H9 (cell line): ENCODE measurements at regions not wholly inside any gene's neighbourhood (a gene's known extent, or its start where the extent isn't known, plus 50 kb on each side); places are given as distances from the start of the nearest gene placed in this dataset.

ENCODE experiments used
- DNase-seq: peaks from one replicate; pipeline ENCODE4 v3.0.0-alpha.2; 2017
- H2AFZ ChIP-seq: one replicate; pipeline ENCODE4 v1.6.1; 2013; ENCODE audit warnings: mild to moderate bottlenecking, low read length, control low read depth, moderate library complexity
- H2AK5ac ChIP-seq: 2 replicates; pipeline ENCODE4 v1.6.1; 2013; ENCODE audit warnings: low read length, control low read depth, mixed read lengths; ENCODE audit not compliant: insufficient read length
- H2BK120ac ChIP-seq: one replicate; pipeline ENCODE4 v1.6.1; 2013; ENCODE audit warnings: low read depth, mild to moderate bottlenecking, low read length, control low read depth, inconsistent platforms; ENCODE audit not compliant: poor library complexity, severe bottlenecking
- H2BK12ac ChIP-seq: 2 replicates; pipeline ENCODE4 v1.6.1; 2013; ENCODE audit warnings: low read length, control low read depth, mixed read lengths, low read depth; ENCODE audit not compliant: insufficient read length
- H2BK15ac ChIP-seq: 2 replicates; pipeline ENCODE4 v1.6.1; 2013; ENCODE audit warnings: low read depth, low read length, control low read depth
- H2BK20ac ChIP-seq: one replicate; pipeline ENCODE4 v1.6.1; 2013; ENCODE audit warnings: low read depth, mild to moderate bottlenecking, low read length, control low read depth, inconsistent platforms; ENCODE audit not compliant: poor library complexity, severe bottlenecking
- H2BK5ac ChIP-seq: 2 replicates; pipeline ENCODE4 v1.6.1; 2013; ENCODE audit warnings: low read length, control low read depth, mixed read lengths; ENCODE audit not compliant: insufficient read length
- H3K14ac ChIP-seq: 2 replicates; pipeline ENCODE4 v1.6.1; 2013; ENCODE audit warnings: low read length, control low read depth; ENCODE audit not compliant: insufficient read depth
- H3K18ac ChIP-seq: 2 replicates; pipeline ENCODE4 v1.6.1; 2013; ENCODE audit warnings: low read depth, mild to moderate bottlenecking, mixed read lengths, low read length, control low read depth; ENCODE audit not compliant: insufficient read length
- H3K23ac ChIP-seq: 2 replicates; pipeline ENCODE4 v1.6.1; 2013; ENCODE audit warnings: low read length, control low read depth, mixed read lengths, low read depth; ENCODE audit not compliant: insufficient read length
- H3K23me2 ChIP-seq: 2 replicates; pipeline ENCODE4 v1.6.1; 2013; ENCODE audit warnings: low read depth, mild to moderate bottlenecking, mixed read lengths, low read length, control low read depth; ENCODE audit not compliant: insufficient read length, poor library complexity, severe bottlenecking
- H3K27ac ChIP-seq: 2 replicates; pipeline ENCODE4 v1.5.1; 2013; ENCODE audit warnings: low read length, control low read depth, mixed read lengths, low read depth; ENCODE audit not compliant: insufficient read length
- H3K27me3 ChIP-seq: 2 replicates; pipeline ENCODE4 v1.6.1; 2013; ENCODE audit warnings: low read length, control low read depth, inconsistent platforms; ENCODE audit not compliant: insufficient read depth
- H3K4ac ChIP-seq: 2 replicates; pipeline ENCODE4 v1.6.1; 2013; ENCODE audit warnings: low read depth, mild to moderate bottlenecking, control low read depth, inconsistent platforms, low read length, moderate library complexity
- H3K4me1 ChIP-seq: 2 replicates; pipeline ENCODE4 v1.6.1; 2013; ENCODE audit warnings: low read length, control low read depth, inconsistent platforms; ENCODE audit not compliant: insufficient read depth
- H3K4me2 ChIP-seq: 2 replicates; pipeline ENCODE4 v1.6.1; 2013; ENCODE audit warnings: low read length, control low read depth, mixed read lengths; ENCODE audit not compliant: insufficient read length, insufficient read depth
- H3K56ac ChIP-seq: 2 replicates; pipeline ENCODE4 v1.6.1; 2013; ENCODE audit warnings: low read depth, mild to moderate bottlenecking, mixed read lengths, low read length, control low read depth; ENCODE audit not compliant: insufficient read length
- H3K79me1 ChIP-seq: 2 replicates; pipeline ENCODE4 v1.6.1; 2013; ENCODE audit warnings: low read depth, mild to moderate bottlenecking, moderate library complexity, low read length, control low read depth, inconsistent platforms; ENCODE audit not compliant: insufficient read depth, poor library complexity, severe bottlenecking
- H3K79me2 ChIP-seq: 2 replicates; pipeline ENCODE4 v1.6.1; 2013; ENCODE audit warnings: low read length, control low read depth, inconsistent platforms; ENCODE audit not compliant: insufficient read depth
- H3K9ac ChIP-seq: 2 replicates; pipeline ENCODE4 v1.6.1; 2013; ENCODE audit warnings: low read length, control low read depth, mixed read lengths; ENCODE audit not compliant: insufficient read length; ENCODE audit errors: extremely low read depth
- H3K9me3 ChIP-seq: one replicate; pipeline ENCODE4 v1.6.1; 2013; ENCODE audit warnings: low read depth, low read length, inconsistent platforms; ENCODE audit not compliant: control insufficient read depth
- H3T11ph ChIP-seq: one replicate; pipeline ENCODE4 v1.6.1; 2013; ENCODE audit warnings: mild to moderate bottlenecking, low read length, control low read depth, inconsistent platforms
- H4K20me1 ChIP-seq: one replicate; pipeline ENCODE4 v1.6.1; 2013; ENCODE audit not compliant: control insufficient read depth, insufficient read length, insufficient read depth
- H4K5ac ChIP-seq: 2 replicates; pipeline ENCODE4 v1.6.1; 2013; ENCODE audit warnings: low read depth, mild to moderate bottlenecking, mixed read lengths, low read length, control low read depth; ENCODE audit not compliant: insufficient read length
- H4K8ac ChIP-seq: replicated peaks from 2 replicates; pipeline ENCODE4 v1.6.1; 2013; ENCODE audit warnings: low read length, control low read depth, mixed read lengths, low read depth; ENCODE audit not compliant: insufficient read length
- H4K91ac ChIP-seq: 2 replicates; pipeline ENCODE4 v1.6.1; 2013; ENCODE audit warnings: low read depth, mild to moderate bottlenecking, moderate library complexity, mixed read lengths, low read length, control low read depth; ENCODE audit not compliant: insufficient read length
- H3K27ac Mint-ChIP-seq, 3 experiments: 2 replicates in 2 of 3; 3 replicates in 1 of 3; pipeline ENCODE4 v1.8.0; 2020 to 2021; ENCODE audit warnings: mixed read lengths in 3 of 3, mild to moderate bottlenecking in 1 of 3, moderate library complexity in 1 of 3
- H3K27me3 Mint-ChIP-seq: 2 replicates; pipeline ENCODE4 v1.8.0; 2021; ENCODE audit warnings: low read depth, mild to moderate bottlenecking, moderate library complexity, mixed read lengths
- H3K36me3 Mint-ChIP-seq, 3 experiments: 2 replicates in 2 of 3; 3 replicates in 1 of 3; pipeline ENCODE4 v1.8.0; 2020 to 2021; ENCODE audit warnings: low read depth in 3 of 3, mixed read lengths in 3 of 3; ENCODE audit not compliant: insufficient read depth in 1 of 3
- H3K4me1 Mint-ChIP-seq, 2 experiments: 2 replicates each; pipeline ENCODE4 v1.8.0; 2020; ENCODE audit warnings: mixed read lengths in 2 of 2
- H3K4me3 Mint-ChIP-seq, 2 experiments: 2 replicates in 1 of 2; 3 replicates in 1 of 2; pipeline ENCODE4 v1.8.0; 2020 to 2021; ENCODE audit warnings: mild to moderate bottlenecking in 2 of 2, mixed read lengths in 2 of 2, moderate library complexity in 1 of 2
- H3K9me3 Mint-ChIP-seq, 2 experiments: 2 replicates in 1 of 2; 3 replicates in 1 of 2; pipeline ENCODE4 v1.8.0; 2020; ENCODE audit warnings: mild to moderate bottlenecking in 2 of 2, mixed read lengths in 2 of 2, moderate library complexity in 1 of 2
- WGBS: extraction: QIAGEN DNeasy Blood & Tissue Kit; methylation state at CpG from one replicate; pipeline ENCODE4 v1.1.7; 2013; ENCODE audit warnings: missing lambda C conversion rate, low lambda C conversion rate, mixed read lengths; ENCODE audit not compliant: insufficient read length; ENCODE audit errors: extremely low coverage; 5-methylcytosine and 5-hydroxymethylcytosine counted together
- TF ChIP-seq, protein P1 (sequence below): fragments of 200-600 bp; sonication (generic); conservative IDR thresholded peaks from 3 replicates; pipeline ENCODE4 v1.8.0; 2021; ENCODE audit warnings: antibody characterized with exemption, mild to moderate bottlenecking

DNA sequence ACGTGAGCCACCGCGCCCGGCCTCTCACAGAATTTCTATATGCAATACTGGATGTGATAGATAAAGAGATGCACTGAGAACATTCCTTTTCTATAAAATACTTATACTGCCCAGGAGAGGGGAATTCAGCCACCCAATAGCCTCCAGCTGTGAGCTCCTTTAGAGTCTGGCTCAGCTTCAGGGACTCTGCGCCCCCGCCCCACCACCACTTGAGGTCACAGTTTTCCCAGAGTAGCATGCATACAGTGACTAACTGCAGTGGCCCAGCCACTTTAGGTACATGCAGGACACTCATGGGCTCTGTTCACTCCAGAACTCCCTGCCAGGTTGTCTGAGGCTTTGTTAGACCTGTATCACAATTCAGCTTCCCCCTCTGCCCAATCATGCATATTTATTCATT is 144.4 kb upstream of the TET2 start:
- no peak overlapping the region for H3K9ac ChIP-seq
- Mint-ChIP-seq H3K4me1 (no peaks in the 10 kb centered on the region), H3K27ac (no peak overlapping the region), H3K27me3 (peaks cover 8% of the 10 kb centered on the region), H3K36me3 (no peaks in the 10 kb centered on the region; a peak in 1 of 7 replicates), H3K4me3 (no peak overlapping the region), H3K9me3 (no peaks in the 10 kb centered on the region)
- H3K23me2 ChIP-seq, result no peaks in the 10 kb centered on the region
- no peak overlapping the region for H3K14ac ChIP-seq
- no peak overlapping the region for H2BK5ac ChIP-seq
- H3K4me2 ChIP-seq, result no peak overlapping the region
- H4K8ac ChIP-seq, result no peak overlapping the region
- H3K27me3 ChIP-seq, result no peaks in the 10 kb centered on the region
- no peak overlapping the region for H2BK120ac ChIP-seq
- H3K79me2 ChIP-seq, result no peaks in the 10 kb centered on the region
- H2AK5ac ChIP-seq, result no peak overlapping the region
- H3K56ac ChIP-seq, result no peak overlapping the region
- H4K91ac ChIP-seq, result no peak overlapping the region
- no peak overlapping the region for H3K18ac ChIP-seq
- no peaks in the 10 kb centered on the region for H3K9me3 ChIP-seq
- WGBS, result no CpG with 5 or more reads among the region's 6 CpGs
- TF ChIP-seq, protein P1, sequence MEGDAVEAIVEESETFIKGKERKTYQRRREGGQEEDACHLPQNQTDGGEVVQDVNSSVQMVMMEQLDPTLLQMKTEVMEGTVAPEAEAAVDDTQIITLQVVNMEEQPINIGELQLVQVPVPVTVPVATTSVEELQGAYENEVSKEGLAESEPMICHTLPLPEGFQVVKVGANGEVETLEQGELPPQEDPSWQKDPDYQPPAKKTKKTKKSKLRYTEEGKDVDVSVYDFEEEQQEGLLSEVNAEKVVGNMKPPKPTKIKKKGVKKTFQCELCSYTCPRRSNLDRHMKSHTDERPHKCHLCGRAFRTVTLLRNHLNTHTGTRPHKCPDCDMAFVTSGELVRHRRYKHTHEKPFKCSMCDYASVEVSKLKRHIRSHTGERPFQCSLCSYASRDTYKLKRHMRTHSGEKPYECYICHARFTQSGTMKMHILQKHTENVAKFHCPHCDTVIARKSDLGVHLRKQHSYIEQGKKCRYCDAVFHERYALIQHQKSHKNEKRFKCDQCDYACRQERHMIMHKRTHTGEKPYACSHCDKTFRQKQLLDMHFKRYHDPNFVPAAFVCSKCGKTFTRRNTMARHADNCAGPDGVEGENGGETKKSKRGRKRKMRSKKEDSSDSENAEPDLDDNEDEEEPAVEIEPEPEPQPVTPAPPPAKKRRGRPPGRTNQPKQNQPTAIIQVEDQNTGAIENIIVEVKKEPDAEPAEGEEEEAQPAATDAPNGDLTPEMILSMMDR, result no peak
- H2BK15ac ChIP-seq, result no peak overlapping the region
- H3K79me1 ChIP-seq, result no peaks in the 10 kb centered on the region
- no peak overlapping the region for H3K23ac ChIP-seq
- no peak overlapping the region for H4K5ac ChIP-seq
- H3K27ac ChIP-seq, result no peak overlapping the region
- H2BK12ac ChIP-seq, result no peak overlapping the region
- H3T11ph ChIP-seq, result no peak overlapping the region
- H2AFZ ChIP-seq, result no peak overlapping the region
- no peak overlapping the region for H2BK20ac ChIP-seq
- H3K4me1 ChIP-seq, result no peaks in the 10 kb centered on the region
- no peak overlapping the region for H3K4ac ChIP-seq
- H4K20me1 ChIP-seq, result no peaks in the 10 kb centered on the region
- DNase-seq, result peak; percentile 35
